GM18951 (cell line): ENCODE measurements at regions not wholly inside any gene's neighbourhood (a gene's known extent, or its start where the extent isn't known, plus 50 kb on each side); places are given as distances from the start of the nearest gene placed in this dataset.
"Not testable (repeated sequence)": the region's sequence is repeated elsewhere in the genome, so short reads cannot be mapped to it uniquely, and the experiment has no call there.

Source experiments
- POLR2A ChIP-seq: IDR thresholded peaks from 4 replicates; pipeline ENCODE4 v1.6.1; 2011; ENCODE audit warnings: mild to moderate bottlenecking; ENCODE audit not compliant: insufficient read length, insufficient read depth; ENCODE audit errors: extremely low read depth
- in situ Hi-C: fragments of 300-500 bp; cut with MboI; formaldehyde crosslinking; loops from one replicate; pipeline ENCODE4 v1.12.0; 2022; ENCODE audit warnings: low sequenced_read_pairs, mixed read lengths, inconsistent platforms; ENCODE audit not compliant: unreplicated experiment

- in situ Hi-C loops, result loop anchor here (25.0 kb wide), 1 partner anchor 524 kb away; no protein-coding TSS in a partner anchor
- no peak for TF ChIP-seq POLR2A
Observed at GRCh38 chr5:174935854-174936474, 211.6 kb downstream of the MSX2 start.

- in situ Hi-C loops, result loop anchor here (25.0 kb wide), 1 partner anchor 519 kb away; no protein-coding TSS in a partner anchor
Observed at GRCh38 chr5:174931033-174931432, 206.7 kb downstream of the MSX2 start.

- no peak for TF ChIP-seq POLR2A
- in situ Hi-C loops, result loop anchor here (25.0 kb wide), 1 partner anchor 513 kb away; no protein-coding TSS in a partner anchor
Observed at GRCh38 chr5:174925586-174925985, 201.2 kb downstream of the MSX2 start.

GRCh38 chr5:174922955-174923354, 198.6 kb downstream of the MSX2 start:
- in situ Hi-C loops, result no loop called here
- TF ChIP-seq POLR2A, result no peak

- in situ Hi-C loops, result no loop called here
- no peak for TF ChIP-seq POLR2A
Observed at GRCh38 chr5:174920906-174921550, 196.6 kb downstream of the MSX2 start.

GRCh38 chr5:174919351-174919750, 195.0 kb downstream of the MSX2 start:
- in situ Hi-C loops, result no loop called here
- no peak for TF ChIP-seq POLR2A

- in situ Hi-C loops, result no loop called here
- no peak for TF ChIP-seq POLR2A
Observed at GRCh38 chr5:174918655-174919054, 194.3 kb downstream of the MSX2 start.

GRCh38 chr5:174917976-174918554, 193.7 kb downstream of the MSX2 start:
- no peak for TF ChIP-seq POLR2A
- in situ Hi-C loops, result no loop called here

GRCh38 chr5:174917435-174917834, 193.1 kb downstream of the MSX2 start:
- in situ Hi-C loops, result not testable (repeated sequence)

GRCh38 chr5:174916924-174917323, 192.5 kb downstream of the MSX2 start:
- in situ Hi-C loops, result not testable (repeated sequence)

- in situ Hi-C loops, result no loop called here
- no peak for TF ChIP-seq POLR2A
Observed at GRCh38 chr5:174916227-174916626, 191.8 kb downstream of the MSX2 start.

- TF ChIP-seq POLR2A, result no peak
Observed at GRCh38 chr5:174911118-174911517, 186.7 kb downstream of the MSX2 start.

GRCh38 chr5:174910245-174910737, 185.9 kb downstream of the MSX2 start:
- in situ Hi-C loops, result no loop called here
- TF ChIP-seq POLR2A, result no peak

More at GRCh38 chr5:174911118-174911517, 186.7 kb downstream of the MSX2 start:
- in situ Hi-C loops, result no loop called here

GRCh38 chr5:174903172-174903732, 178.9 kb downstream of the MSX2 start:
- in situ Hi-C loops, result no loop called here
- no peak for TF ChIP-seq POLR2A
